ENCODE measurements at regions not wholly inside any gene's neighbourhood (a gene's known extent, or its start where the extent isn't known, plus 50 kb on each side); places are given as distances from the start of the nearest gene placed in this dataset.
"Not testable (repeated sequence)": the region's sequence is repeated elsewhere in the genome, so short reads cannot be mapped to it uniquely, and the experiment has no call there.

DNA sequence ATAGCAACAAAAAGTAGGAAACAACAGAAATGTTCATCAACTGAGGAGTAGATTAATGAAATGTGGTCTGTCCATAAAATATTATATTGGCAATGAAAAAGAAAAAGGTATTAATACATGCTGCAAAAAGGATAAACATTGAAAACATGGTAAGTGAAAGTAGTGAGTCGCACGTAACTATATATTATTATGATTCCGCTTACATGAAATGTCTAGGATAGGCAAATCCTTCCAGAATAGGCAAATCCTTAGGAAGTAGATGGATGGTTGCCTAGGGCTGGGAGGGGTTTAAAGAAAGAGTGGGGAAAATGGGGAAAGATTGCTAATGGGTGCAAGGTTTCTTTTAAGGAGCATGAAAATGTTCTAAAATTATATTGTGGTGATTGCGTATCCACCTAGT is 198.1 kb upstream of the WSB1 start:
- not testable (repeated sequence) for H3K4me1 ChIP-seq (ENCODE audit: control insufficient read depth, insufficient read depth, low read length); DNase-seq (ENCODE audit: low read depth, low spot score); H3K27ac ChIP-seq (ENCODE audit: low read length); H3K36me3 ChIP-seq (ENCODE audit: control insufficient read depth, insufficient read depth, low read length); H3K9me3 ChIP-seq (ENCODE audit: control insufficient read depth, insufficient read depth, low read length); H3K4me3 ChIP-seq (ENCODE audit: low read length); H3K27me3 ChIP-seq (ENCODE audit: control insufficient read depth, insufficient read depth, low read length)
- no CpG with 5 or more reads among the region's 4 CpGs for WGBS (ENCODE audit: insufficient coverage, insufficient read length)

DNA sequence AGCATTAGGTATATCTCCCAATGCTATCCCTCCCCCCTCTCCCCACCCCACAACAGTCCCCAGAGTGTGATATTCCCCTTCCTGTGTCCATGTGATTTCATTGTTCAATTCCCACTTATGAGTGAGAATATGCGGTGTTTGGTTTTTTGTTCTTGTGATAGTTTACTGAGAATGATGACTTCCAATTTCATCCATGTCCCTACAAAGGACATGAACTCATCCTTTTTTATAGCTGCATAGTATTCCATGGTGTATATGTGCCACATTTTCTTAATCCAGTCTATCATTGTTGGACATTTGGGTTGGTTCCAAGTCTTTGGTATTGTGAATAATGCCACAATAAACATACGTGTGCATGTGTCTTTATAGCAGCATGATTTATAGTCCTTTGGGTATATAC is 194.6 kb upstream of the WSB1 start:
- not testable (repeated sequence) for DNase-seq (ENCODE audit: low read depth, low spot score); H3K27ac ChIP-seq (ENCODE audit: low read length); H3K9me3 ChIP-seq (ENCODE audit: control insufficient read depth, insufficient read depth, low read length); H3K4me3 ChIP-seq (ENCODE audit: low read length); H3K27me3 ChIP-seq (ENCODE audit: control insufficient read depth, insufficient read depth, low read length); H3K36me3 ChIP-seq (ENCODE audit: control insufficient read depth, insufficient read depth, low read length); H3K4me1 ChIP-seq (ENCODE audit: control insufficient read depth, insufficient read depth, low read length)
- no CpG with 5 or more reads among the region's 2 CpGs for WGBS (ENCODE audit: insufficient coverage, insufficient read length)

DNA sequence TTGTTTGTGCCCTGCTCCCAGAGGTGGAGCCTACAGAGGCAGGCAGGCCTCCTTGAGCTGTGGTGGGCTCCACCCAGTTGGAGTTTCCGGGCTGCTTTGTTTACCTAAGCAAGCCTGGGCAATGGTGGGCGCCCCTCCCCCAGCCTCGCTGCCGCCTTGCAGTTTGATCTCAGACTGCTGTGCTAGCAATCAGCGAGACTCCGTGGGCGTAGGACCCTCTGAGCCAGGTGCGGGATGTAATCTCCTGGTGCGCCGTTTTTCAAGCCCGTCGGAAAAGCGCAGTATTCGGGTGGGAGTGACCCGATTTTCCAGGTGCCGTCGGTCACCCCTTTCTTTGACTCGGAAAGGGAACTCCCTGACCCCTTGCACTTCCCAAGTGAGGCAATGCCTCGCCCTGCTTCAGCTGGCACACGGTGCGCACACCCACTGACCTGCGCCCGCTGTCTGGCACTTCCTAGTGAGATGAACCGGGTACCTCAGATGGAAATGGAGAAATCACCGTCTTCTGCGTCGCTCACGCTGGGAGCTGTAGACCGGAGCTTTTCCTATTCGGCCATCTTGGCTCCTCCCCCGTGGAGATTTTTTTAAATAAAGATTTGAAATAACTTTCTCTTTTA is 189.2 kb upstream of the WSB1 start:
- H3K4me3 ChIP-seq (ENCODE audit: low read length); H3K36me3 ChIP-seq (ENCODE audit: control insufficient read depth, insufficient read depth, low read length); DNase-seq (ENCODE audit: low read depth, low spot score); H3K9me3 ChIP-seq (ENCODE audit: control insufficient read depth, insufficient read depth, low read length); H3K4me1 ChIP-seq (ENCODE audit: control insufficient read depth, insufficient read depth, low read length); H3K27ac ChIP-seq (ENCODE audit: low read length); H3K27me3 ChIP-seq (ENCODE audit: control insufficient read depth, insufficient read depth, low read length): not testable (repeated sequence)
- WGBS (ENCODE audit: insufficient coverage, insufficient read length), result no CpG with 5 or more reads among the region's 31 CpGs

DNA sequence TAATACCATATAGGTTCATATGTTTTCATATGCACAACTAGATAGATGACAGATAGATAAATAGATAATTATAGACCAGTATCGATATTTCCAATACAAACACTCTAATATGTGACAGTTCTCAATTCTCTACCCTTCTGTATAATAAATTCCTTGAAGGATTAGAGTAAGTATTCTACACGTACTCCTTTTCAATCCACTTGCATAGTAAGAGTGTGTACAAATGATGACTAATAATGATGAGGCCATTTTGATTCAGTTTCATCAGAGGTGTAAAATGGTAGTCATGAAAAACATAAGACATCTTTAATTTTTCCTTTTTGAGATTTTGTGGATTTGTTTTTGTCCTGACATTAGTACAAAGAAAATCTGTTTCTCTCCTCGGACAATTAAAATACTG is 188.3 kb upstream of the WSB1 start:
- WGBS (ENCODE audit: insufficient coverage, insufficient read length), result no CpG with 5 or more reads among the region's 3 CpGs
- Histone ChIP-seq H3K4me1 (ENCODE audit: control insufficient read depth, insufficient read depth, low read length) (no peaks in the 10 kb centered on the region), H3K27me3 (ENCODE audit: control insufficient read depth, insufficient read depth, low read length) (no peaks in the 10 kb centered on the region), H3K9me3 (ENCODE audit: control insufficient read depth, insufficient read depth, low read length) (no peaks in the 10 kb centered on the region), H3K36me3 (ENCODE audit: control insufficient read depth, insufficient read depth, low read length) (no peaks in the 10 kb centered on the region), H3K4me3 (ENCODE audit: low read length) (no peak overlapping the region), H3K27ac (ENCODE audit: low read length) (no peak overlapping the region)
- DNase-seq (ENCODE audit: low read depth, low spot score), result no peak

DNA sequence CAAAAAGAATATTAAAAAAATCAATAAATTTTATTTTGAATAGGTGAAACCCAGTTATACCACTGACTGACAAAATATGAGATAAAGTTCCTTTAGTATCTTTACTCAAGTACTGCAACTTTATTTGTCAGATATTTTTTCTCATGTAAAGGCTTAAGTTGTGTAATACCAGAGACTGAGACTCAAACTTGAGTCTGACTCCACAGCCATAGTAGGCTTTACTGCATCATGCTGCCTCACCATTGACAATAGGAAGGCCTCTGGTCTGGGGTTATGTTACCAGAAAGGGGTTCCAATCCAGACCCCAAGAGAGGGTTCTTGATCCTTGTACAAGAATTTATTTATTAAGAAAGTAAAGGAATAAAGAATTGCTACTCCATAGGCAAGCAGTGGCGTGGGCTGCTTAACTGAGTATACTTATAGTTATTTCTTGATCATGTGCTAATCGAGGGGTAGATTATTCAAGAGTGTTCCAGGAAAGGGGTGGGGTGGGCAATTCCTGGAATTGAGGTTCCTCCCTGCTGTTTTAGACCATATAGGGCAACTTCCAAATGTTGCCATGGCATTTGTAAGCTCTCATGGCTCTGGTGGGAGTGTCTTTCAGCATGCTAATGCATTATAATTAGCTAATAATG is 187.4 kb upstream of the WSB1 start:
- no peaks in the 10 kb centered on the region for H3K27me3 ChIP-seq (ENCODE audit: control insufficient read depth, insufficient read depth, low read length)
- H3K4me3 ChIP-seq (ENCODE audit: low read length), result no peak overlapping the region
- H3K9me3 ChIP-seq (ENCODE audit: control insufficient read depth, insufficient read depth, low read length), result no peaks in the 10 kb centered on the region
- no peaks in the 10 kb centered on the region for H3K36me3 ChIP-seq (ENCODE audit: control insufficient read depth, insufficient read depth, low read length)
- WGBS (ENCODE audit: insufficient coverage, insufficient read length), result no CpG with 5 or more reads among the region's 2 CpGs
- no peaks in the 10 kb centered on the region for H3K4me1 ChIP-seq (ENCODE audit: control insufficient read depth, insufficient read depth, low read length)
- DNase-seq (ENCODE audit: low read depth, low spot score), result no peak
- no peak overlapping the region for H3K27ac ChIP-seq (ENCODE audit: low read length)

DNA sequence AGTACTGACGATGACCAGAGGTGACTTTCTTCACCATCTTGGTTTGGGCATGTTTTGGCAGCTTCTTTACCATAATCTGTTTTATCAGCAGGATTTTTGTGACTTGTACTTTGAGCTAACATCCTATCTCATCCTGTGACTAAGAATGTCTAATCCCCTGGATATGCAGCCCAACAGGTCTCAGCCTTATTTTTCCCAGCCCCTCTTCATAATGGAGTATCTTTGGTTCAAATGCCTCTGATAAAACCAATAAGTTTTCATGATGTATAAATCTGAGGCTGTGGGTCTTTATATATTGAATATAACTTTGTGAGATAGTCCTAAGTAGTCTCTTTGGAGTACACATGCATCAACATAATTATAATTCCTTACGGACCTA is 186.9 kb upstream of the WSB1 start:
- no peak for DNase-seq (ENCODE audit: low read depth, low spot score)
- no peaks in the 10 kb centered on the region for H3K4me1 ChIP-seq (ENCODE audit: control insufficient read depth, insufficient read depth, low read length)
- H3K27ac ChIP-seq (ENCODE audit: low read length), result no peak overlapping the region
- no CpG with 5 or more reads among the region's 2 CpGs for whole genome bisulfite sequencing (ENCODE audit: insufficient coverage, insufficient read length)
- no peaks in the 10 kb centered on the region for H3K27me3 ChIP-seq (ENCODE audit: control insufficient read depth, insufficient read depth, low read length)
- H3K4me3 ChIP-seq (ENCODE audit: low read length), result no peak overlapping the region
- H3K9me3 ChIP-seq (ENCODE audit: control insufficient read depth, insufficient read depth, low read length), result no peaks in the 10 kb centered on the region
- no peaks in the 10 kb centered on the region for H3K36me3 ChIP-seq (ENCODE audit: control insufficient read depth, insufficient read depth, low read length)

DNA sequence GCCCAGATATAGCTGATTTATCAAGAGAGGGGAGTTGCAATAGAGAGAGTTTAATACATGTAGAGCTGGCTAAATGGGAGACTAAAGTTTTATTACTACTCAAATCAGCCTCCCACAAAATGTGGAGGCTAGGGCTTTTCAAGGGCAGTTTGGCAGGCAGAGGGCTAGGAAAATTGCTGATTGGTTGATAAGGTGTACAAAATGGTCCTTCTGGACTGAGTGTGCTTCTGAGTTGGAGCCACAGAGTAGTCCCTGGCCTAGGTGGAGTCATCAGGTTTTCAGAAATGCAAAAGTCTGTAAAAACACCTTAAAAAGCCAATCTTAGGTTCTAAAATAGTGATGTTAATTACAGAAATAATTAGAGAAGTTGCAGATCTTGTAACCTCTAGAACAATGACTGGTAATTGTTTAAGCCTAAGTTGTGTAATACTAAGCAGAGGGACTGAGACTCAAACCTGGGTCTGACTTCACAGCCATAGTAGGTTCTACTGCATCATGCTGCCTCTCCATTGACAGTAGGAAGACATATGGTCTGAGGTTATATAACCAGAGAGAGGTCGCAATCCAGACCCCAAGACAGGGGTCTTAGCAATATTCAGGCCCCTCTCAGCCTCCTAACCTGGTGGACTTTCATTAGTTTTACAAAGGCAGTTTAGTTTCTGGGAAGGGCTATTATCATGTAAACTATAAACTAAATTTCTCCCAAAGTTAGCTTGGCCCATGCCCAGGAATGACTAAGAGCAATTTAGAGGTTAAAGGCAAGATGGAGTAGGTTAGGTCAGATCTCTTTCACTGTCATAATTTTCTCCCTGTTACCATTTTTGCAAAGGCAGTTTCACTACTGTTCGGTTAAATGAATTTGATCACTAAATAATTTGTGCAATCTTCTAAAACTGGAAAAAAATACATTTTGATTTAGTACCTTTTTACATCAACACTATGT is 186.3 kb upstream of the WSB1 start:
- H3K9me3 ChIP-seq (ENCODE audit: control insufficient read depth, insufficient read depth, low read length); H3K27ac ChIP-seq (ENCODE audit: low read length); H3K27me3 ChIP-seq (ENCODE audit: control insufficient read depth, insufficient read depth, low read length); H3K36me3 ChIP-seq (ENCODE audit: control insufficient read depth, insufficient read depth, low read length); H3K4me3 ChIP-seq (ENCODE audit: low read length); H3K4me1 ChIP-seq (ENCODE audit: control insufficient read depth, insufficient read depth, low read length); DNase-seq (ENCODE audit: low read depth, low spot score): not testable (repeated sequence)
- no CpG with 5 or more reads among the region's 2 CpGs for WGBS (ENCODE audit: insufficient coverage, insufficient read length)

DNA sequence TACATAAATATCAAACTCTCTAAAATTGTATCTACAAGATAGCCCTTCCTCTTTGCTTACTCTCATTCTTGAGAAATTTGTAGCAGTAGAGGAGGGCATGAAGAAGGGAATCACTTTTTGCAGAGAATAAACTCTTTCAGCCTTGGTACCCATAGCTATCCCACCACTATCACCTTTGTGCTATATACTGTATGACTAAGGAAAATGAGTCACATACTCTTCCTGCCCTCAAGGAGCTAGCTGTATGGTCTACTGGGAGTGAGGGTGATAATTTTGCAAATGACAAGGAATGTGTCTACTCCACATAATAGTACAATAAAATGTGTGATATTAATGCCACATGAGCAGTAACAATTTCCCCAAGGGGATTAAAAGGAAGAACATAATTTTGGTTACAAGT is 184.6 kb upstream of the WSB1 start:
- H3K27me3 ChIP-seq (ENCODE audit: control insufficient read depth, insufficient read depth, low read length), result no peaks in the 10 kb centered on the region
- no peak overlapping the region for H3K27ac ChIP-seq (ENCODE audit: low read length)
- no peaks in the 10 kb centered on the region for H3K9me3 ChIP-seq (ENCODE audit: control insufficient read depth, insufficient read depth, low read length)
- H3K36me3 ChIP-seq (ENCODE audit: control insufficient read depth, insufficient read depth, low read length), result no peaks in the 10 kb centered on the region
- H3K4me3 ChIP-seq (ENCODE audit: low read length), result no peak overlapping the region
- DNase-seq (ENCODE audit: low read depth, low spot score), result no peak
- no peaks in the 10 kb centered on the region for H3K4me1 ChIP-seq (ENCODE audit: control insufficient read depth, insufficient read depth, low read length)

DNA sequence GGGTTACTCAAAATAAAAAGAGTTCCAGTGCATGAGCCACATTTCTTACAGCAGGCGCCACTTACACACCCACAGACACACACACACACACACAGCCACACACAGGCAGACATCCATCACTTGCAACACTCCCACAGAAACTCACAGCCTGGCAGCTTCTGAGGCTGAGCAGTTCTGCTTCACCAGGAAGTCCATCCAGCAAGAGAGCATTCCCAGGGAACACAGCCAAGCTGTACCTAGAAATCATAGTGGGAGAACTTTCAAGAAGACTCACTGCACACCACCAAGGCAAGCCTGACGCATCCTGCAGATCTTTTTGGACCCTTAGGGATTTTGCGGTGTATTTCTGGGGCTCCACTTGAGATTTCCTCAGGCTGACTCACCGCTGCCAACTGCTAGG is 140.9 kb upstream of the WSB1 start:
- Histone ChIP-seq H3K9me3 (ENCODE audit: control insufficient read depth, insufficient read depth, low read length) (peaks cover 18% of the 10 kb centered on the region), H3K27me3 (ENCODE audit: control insufficient read depth, insufficient read depth, low read length) (no peaks in the 10 kb centered on the region), H3K36me3 (ENCODE audit: control insufficient read depth, insufficient read depth, low read length) (no peaks in the 10 kb centered on the region), H3K27ac (ENCODE audit: low read length) (no peak overlapping the region), H3K4me1 (ENCODE audit: control insufficient read depth, insufficient read depth, low read length) (no peaks in the 10 kb centered on the region), H3K4me3 (ENCODE audit: low read length) (no peak overlapping the region)
- DNase-seq (ENCODE audit: low read depth, low spot score), result no peak
- WGBS (ENCODE audit: insufficient coverage, insufficient read length), result no CpG with 5 or more reads among the region's 4 CpGs

DNA sequence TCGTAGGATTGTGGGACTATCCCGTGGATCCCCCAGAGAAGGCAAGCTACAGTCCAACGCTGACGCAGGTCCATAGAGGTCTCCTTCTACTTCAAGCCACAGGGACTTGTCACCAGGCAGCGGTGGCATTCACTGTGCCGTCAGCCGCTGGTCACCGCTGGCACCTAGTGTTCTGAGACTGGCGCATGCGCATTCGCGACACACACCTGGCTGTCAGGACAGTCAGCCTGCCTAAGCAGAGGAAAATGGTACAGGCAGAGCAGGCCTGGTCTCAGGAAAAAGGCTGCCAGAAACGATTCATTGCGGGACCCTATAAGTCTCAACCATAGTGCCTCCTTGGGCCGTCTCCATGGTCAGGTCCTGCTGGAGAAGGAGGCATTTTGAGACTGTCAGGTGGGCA is 138.0 kb upstream of the WSB1 start:
- no peaks in the 10 kb centered on the region for H3K4me1 ChIP-seq (ENCODE audit: control insufficient read depth, insufficient read depth, low read length)
- WGBS (ENCODE audit: insufficient coverage, insufficient read length), result no CpG with 5 or more reads among the region's 15 CpGs
- H3K36me3 ChIP-seq (ENCODE audit: control insufficient read depth, insufficient read depth, low read length), result no peaks in the 10 kb centered on the region; the same call in 1 of the 2 replicates
- H3K27ac ChIP-seq (ENCODE audit: low read length), result no peak overlapping the region
- peaks cover 27% of the 10 kb centered on the region for H3K9me3 ChIP-seq (ENCODE audit: control insufficient read depth, insufficient read depth, low read length)
- no peak for DNase-seq (ENCODE audit: low read depth, low spot score)
- H3K4me3 ChIP-seq (ENCODE audit: low read length), result no peak overlapping the region
- H3K27me3 ChIP-seq (ENCODE audit: control insufficient read depth, insufficient read depth, low read length), result no peaks in the 10 kb centered on the region
